H54 (cell line): ENCODE measurements at regions not wholly inside any gene's neighbourhood (a gene's known extent, or its start where the extent isn't known, plus 50 kb on each side); places are given as distances from the start of the nearest gene placed in this dataset.

ENCODE experiments used
- DNase-seq: peaks from one replicate; pipeline ENCODE4 v3.0.0; 2011; ENCODE audit warnings: low spot score, mixed read lengths; ENCODE audit not compliant: insufficient read length
- FAIRE-seq: peaks from 3 replicates; lab custom pipeline; 2011; peaks lifted over from hg19 to GRCh38; lab: Jason Lieb, UNC
- POLR2A ChIP-seq: IDR thresholded peaks from 2 replicates; pipeline ENCODE4 v1.6.1; 2011; ENCODE audit warnings: low read depth, mild to moderate bottlenecking, low read length

- FAIRE-seq, result no peak
- no peak for TF ChIP-seq POLR2A
- no peak for DNase-seq
These were observed 130.4 kb upstream of the MIR17HG start for GRCh38 chr13:91216928-91217700.

GRCh38 chr13:91219201-91219600 lies 128.3 kb upstream of the MIR17HG start:
- DNase-seq (no peak), FAIRE-seq (no peak)
- TF ChIP-seq POLR2A, result no peak

GRCh38 chr13:91220872-91221271 lies 126.6 kb upstream of the MIR17HG start:
- FAIRE-seq (no peak), DNase-seq (no peak)
- no peak for TF ChIP-seq POLR2A

- FAIRE-seq (no peak), DNase-seq (no peak)
- no peak for TF ChIP-seq POLR2A
These were observed 119.4 kb upstream of the MIR17HG start for GRCh38 chr13:91228108-91228507.

GRCh38 chr13:91228940-91229339 lies 118.5 kb upstream of the MIR17HG start:
- FAIRE-seq, result no peak
- no peak for TF ChIP-seq POLR2A
- no peak for DNase-seq

- TF ChIP-seq POLR2A, result no peak
These were observed 114.8 kb upstream of the MIR17HG start for GRCh38 chr13:91232716-91233115.

GRCh38 chr13:91233291-91233690 lies 114.2 kb upstream of the MIR17HG start:
- no peak for DNase-seq
- TF ChIP-seq POLR2A, result no peak

More at GRCh38 chr13:91232716-91233115, 114.8 kb upstream of the MIR17HG start:
- no peak for DNase-seq
- FAIRE-seq, result no peak

GRCh38 chr13:91236182-91236581 lies 111.3 kb upstream of the MIR17HG start:
- no peak for DNase-seq
- FAIRE-seq, result no peak
- TF ChIP-seq POLR2A, result no peak

More at GRCh38 chr13:91233291-91233690, 114.2 kb upstream of the MIR17HG start:
- no peak for FAIRE-seq

- no peak for TF ChIP-seq POLR2A
- no peak for FAIRE-seq
- DNase-seq, result no peak
These were observed 110.6 kb upstream of the MIR17HG start for GRCh38 chr13:91236921-91237320.

- DNase-seq, result no peak
- no peak for TF ChIP-seq POLR2A
- no peak for FAIRE-seq
These were observed 109.5 kb upstream of the MIR17HG start for GRCh38 chr13:91238036-91238435.

- DNase-seq, result no peak
- FAIRE-seq, result no peak
- no peak for TF ChIP-seq POLR2A
These were observed 107.1 kb upstream of the MIR17HG start for GRCh38 chr13:91240341-91240740.

- FAIRE-seq, result no peak
- DNase-seq, result no peak
- no peak for TF ChIP-seq POLR2A
These were observed 106.1 kb upstream of the MIR17HG start for GRCh38 chr13:91241221-91241933.

- TF ChIP-seq POLR2A, result no peak
- DNase-seq (no peak), FAIRE-seq (no peak)
These were observed 104.8 kb upstream of the MIR17HG start for GRCh38 chr13:91242652-91243051.

- FAIRE-seq, result no peak
- no peak for DNase-seq
- TF ChIP-seq POLR2A, result no peak
These were observed 102.2 kb upstream of the MIR17HG start for GRCh38 chr13:91245288-91245687.
